GM12892 (cell line): ENCODE measurements at regions not wholly inside any gene's neighbourhood (a gene's known extent, or its start where the extent isn't known, plus 50 kb on each side); places are given as distances from the start of the nearest gene placed in this dataset.

Source experiments
- POLR2A ChIP-seq: IDR thresholded peaks from 2 replicates; pipeline ENCODE4 v1.6.1; 2011; ENCODE audit warnings: low read depth, low read length, control low read depth
- POLR2AphosphoS5 ChIP-seq: IDR thresholded peaks from 2 replicates; pipeline ENCODE4 v1.6.1; 2011; ENCODE audit warnings: low read depth, low read length, control low read depth

DNA sequence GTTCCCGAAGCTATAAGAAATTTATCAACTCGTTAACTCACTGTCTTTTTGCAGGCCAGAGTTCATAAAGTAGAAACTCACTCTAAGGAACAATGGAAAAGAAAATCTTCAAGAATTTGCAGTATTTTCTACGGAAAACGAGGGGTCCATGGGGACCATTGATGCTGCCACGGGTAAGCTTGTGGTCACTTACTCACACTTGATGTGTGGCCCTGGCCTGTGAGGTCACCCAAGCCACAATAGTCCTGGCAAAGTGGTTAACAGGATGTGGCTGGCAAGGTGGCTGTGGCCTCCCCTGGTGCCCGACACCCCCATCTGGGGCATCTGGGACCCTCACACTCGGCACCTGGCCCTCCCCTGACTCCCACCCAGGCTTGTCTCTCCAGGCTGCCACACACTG is 123.4 kb downstream of the C6orf118 start:
- TF ChIP-seq POLR2A (no peak), POLR2AphosphoS5 (no peak)
